Neural crest cell (in vitro differentiated cells): ENCODE measurements at regions not wholly inside any gene's neighbourhood (a gene's known extent, or its start where the extent isn't known, plus 50 kb on each side); places are given as distances from the start of the nearest gene placed in this dataset.
A peak's percentile ranks its signal among the peaks of the same experiment; 100 is the strongest.
"Not testable (repeated sequence)": the region's sequence is repeated elsewhere in the genome, so short reads cannot be mapped to it uniquely, and the experiment has no call there.

Experiments used
- DNase-seq: peaks from one replicate; pipeline ENCODE4 v3.0.0; 2021; ENCODE audit warnings: low read depth, mixed read lengths, low spot score
- H3K27ac Mint-ChIP-seq: one replicate; pipeline ENCODE4 v1.8.0; 2021; ENCODE audit warnings: mild to moderate bottlenecking, mixed read lengths; ENCODE audit not compliant: unreplicated experiment
- H3K27me3 Mint-ChIP-seq: 2 replicates; pipeline ENCODE4 v1.8.0; 2021; ENCODE audit warnings: low read depth, mild to moderate bottlenecking, mixed read lengths
- H3K36me3 Mint-ChIP-seq: 2 replicates; pipeline ENCODE4 v1.8.0; 2021; ENCODE audit warnings: low read depth, mild to moderate bottlenecking, mixed read lengths
- H3K4me1 Mint-ChIP-seq: 2 replicates; pipeline ENCODE4 v1.8.0; 2021; ENCODE audit warnings: mixed read lengths
- H3K4me3 Mint-ChIP-seq: one replicate; pipeline ENCODE4 v1.8.0; 2021; ENCODE audit warnings: mild to moderate bottlenecking, mixed read lengths
- H3K9me3 Mint-ChIP-seq: 2 replicates; pipeline ENCODE4 v1.8.0; 2021; ENCODE audit warnings: mixed read lengths
- TF ChIP-seq, protein P1 (sequence below): fragments of 200-600 bp; sonication (generic); conservative IDR thresholded peaks from 2 replicates; pipeline ENCODE4 v1.5.0; 2021; ENCODE audit warnings: antibody characterized with exemption, mild to moderate bottlenecking

- H3K36me3 Mint-ChIP-seq: no peaks in the 10 kb centered on the region
- H3K9me3 Mint-ChIP-seq: no peaks in the 10 kb centered on the region
- peak overlapping the region; percentile 54 for H3K27ac Mint-ChIP-seq
- H3K4me1 Mint-ChIP-seq: peaks cover 4% of the 10 kb centered on the region
- no peak for DNase-seq
- no peaks in the 10 kb centered on the region for H3K27me3 Mint-ChIP-seq
- H3K4me3 Mint-ChIP-seq: no peak overlapping the region
- TF ChIP-seq, protein P1, sequence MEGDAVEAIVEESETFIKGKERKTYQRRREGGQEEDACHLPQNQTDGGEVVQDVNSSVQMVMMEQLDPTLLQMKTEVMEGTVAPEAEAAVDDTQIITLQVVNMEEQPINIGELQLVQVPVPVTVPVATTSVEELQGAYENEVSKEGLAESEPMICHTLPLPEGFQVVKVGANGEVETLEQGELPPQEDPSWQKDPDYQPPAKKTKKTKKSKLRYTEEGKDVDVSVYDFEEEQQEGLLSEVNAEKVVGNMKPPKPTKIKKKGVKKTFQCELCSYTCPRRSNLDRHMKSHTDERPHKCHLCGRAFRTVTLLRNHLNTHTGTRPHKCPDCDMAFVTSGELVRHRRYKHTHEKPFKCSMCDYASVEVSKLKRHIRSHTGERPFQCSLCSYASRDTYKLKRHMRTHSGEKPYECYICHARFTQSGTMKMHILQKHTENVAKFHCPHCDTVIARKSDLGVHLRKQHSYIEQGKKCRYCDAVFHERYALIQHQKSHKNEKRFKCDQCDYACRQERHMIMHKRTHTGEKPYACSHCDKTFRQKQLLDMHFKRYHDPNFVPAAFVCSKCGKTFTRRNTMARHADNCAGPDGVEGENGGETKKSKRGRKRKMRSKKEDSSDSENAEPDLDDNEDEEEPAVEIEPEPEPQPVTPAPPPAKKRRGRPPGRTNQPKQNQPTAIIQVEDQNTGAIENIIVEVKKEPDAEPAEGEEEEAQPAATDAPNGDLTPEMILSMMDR: no peak
Measured at GRCh38 chr4:42309361-42310260, 87.7 kb upstream of the SHISA3 start.

DNA sequence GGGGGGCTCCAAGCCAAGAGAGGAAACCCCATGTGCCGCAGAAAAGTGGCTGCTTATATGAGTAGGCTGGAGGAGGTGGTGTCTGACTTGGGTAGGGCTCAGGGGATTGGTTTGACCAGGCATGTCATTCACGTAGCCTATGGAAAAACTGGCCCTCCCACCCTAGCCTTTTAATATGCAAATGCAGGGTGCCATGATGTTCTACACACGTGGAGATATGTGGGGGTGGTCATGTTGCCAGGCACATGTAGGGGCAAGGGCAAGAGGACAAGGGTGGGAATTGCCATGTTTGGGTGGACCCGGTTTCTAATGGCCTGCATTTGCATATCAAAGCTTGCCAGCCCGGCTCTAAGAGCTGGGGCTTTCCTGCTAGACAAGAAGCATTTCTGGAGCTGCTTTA, 86.9 kb upstream of the SHISA3 start:
- Mint-ChIP-seq H3K4me1 (peaks cover 4% of the 10 kb centered on the region), H3K27ac (no peak overlapping the region), H3K9me3 (no peaks in the 10 kb centered on the region), H3K36me3 (no peaks in the 10 kb centered on the region), H3K4me3 (no peak overlapping the region), H3K27me3 (no peaks in the 10 kb centered on the region)
- TF ChIP-seq, protein P1: no peak
- no peak for DNase-seq

DNA sequence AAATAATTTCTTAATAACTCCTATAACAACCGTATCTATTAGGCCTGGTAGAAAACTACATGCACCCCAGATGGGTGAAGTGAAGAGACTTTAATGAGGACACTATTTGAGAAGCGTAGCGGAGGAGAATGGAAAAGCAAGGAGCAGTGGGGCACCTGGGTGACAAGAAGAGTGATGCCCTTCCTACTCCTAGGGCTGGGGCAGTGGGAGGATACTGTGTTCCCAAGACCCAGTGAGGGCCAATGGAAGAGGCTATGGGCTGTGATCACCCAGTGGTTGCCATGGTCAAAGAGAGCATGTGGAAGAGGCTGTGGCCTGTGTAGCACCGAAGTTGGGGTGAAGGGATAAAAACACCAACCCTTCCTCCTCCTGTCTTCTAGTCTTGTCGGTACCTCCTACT, 86.5 kb upstream of the SHISA3 start:
- H3K27me3 Mint-ChIP-seq: no peaks in the 10 kb centered on the region
- H3K4me1 Mint-ChIP-seq: peaks cover 4% of the 10 kb centered on the region
- no peak for DNase-seq
- no peak overlapping the region for H3K4me3 Mint-ChIP-seq
- no peaks in the 10 kb centered on the region for H3K9me3 Mint-ChIP-seq
- TF ChIP-seq, protein P1: no peak
- no peak overlapping the region for H3K27ac Mint-ChIP-seq
- no peaks in the 10 kb centered on the region for H3K36me3 Mint-ChIP-seq

GRCh38 chr4:42311591-42311990, 85.7 kb upstream of the SHISA3 start:
- H3K27me3 Mint-ChIP-seq: no peaks in the 10 kb centered on the region

DNA sequence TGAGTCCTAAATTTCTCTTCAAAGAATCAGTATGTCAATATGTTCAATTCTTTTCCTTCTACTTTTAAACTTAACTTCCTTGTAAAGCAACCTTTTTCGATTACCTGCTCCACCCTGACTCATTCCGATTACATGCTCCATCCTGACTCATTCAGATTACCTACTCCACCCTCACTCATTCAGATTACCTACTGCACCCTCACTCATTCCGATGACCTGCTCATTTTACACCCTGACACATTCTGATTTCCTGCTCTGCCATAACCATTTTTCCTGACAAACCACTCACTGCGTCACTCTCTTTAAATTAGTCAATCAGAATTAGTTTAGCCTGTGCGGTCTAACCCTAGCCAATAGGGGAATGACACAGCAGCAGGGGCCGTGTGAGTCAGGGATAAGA, 83.9 kb upstream of the SHISA3 start:
- not testable (repeated sequence) for H3K36me3 Mint-ChIP-seq, H3K4me1 Mint-ChIP-seq

More at GRCh38 chr4:42311591-42311990, 85.7 kb upstream of the SHISA3 start:
- Mint-ChIP-seq H3K36me3 (no peaks in the 10 kb centered on the region), H3K9me3 (no peaks in the 10 kb centered on the region), H3K4me3 (no peak overlapping the region), H3K27ac (no peak overlapping the region), H3K4me1 (peaks cover 4% of the 10 kb centered on the region)
- TF ChIP-seq, protein P1: no peak
- DNase-seq: no peak

GRCh38 chr4:42313872-42314271, 83.4 kb upstream of the SHISA3 start:
- H3K4me3 Mint-ChIP-seq: no peak overlapping the region
- H3K9me3 Mint-ChIP-seq: no peaks in the 10 kb centered on the region
- peaks cover 3% of the 10 kb centered on the region for H3K27me3 Mint-ChIP-seq
- TF ChIP-seq, protein P1: no peak
- H3K27ac Mint-ChIP-seq: no peak overlapping the region
- peaks cover 4% of the 10 kb centered on the region for H3K4me1 Mint-ChIP-seq
- no peak for DNase-seq
- H3K36me3 Mint-ChIP-seq: no peaks in the 10 kb centered on the region

More for the DNA sequence above, 83.9 kb upstream of the SHISA3 start:
- not testable (repeated sequence) for DNase-seq, H3K27ac Mint-ChIP-seq, H3K9me3 Mint-ChIP-seq, H3K27me3 Mint-ChIP-seq, H3K4me3 Mint-ChIP-seq
